ENCODE measurements at regions not wholly inside any gene's neighbourhood (a gene's known extent, or its start where the extent isn't known, plus 50 kb on each side); places are given as distances from the start of the nearest gene placed in this dataset.

DNA sequence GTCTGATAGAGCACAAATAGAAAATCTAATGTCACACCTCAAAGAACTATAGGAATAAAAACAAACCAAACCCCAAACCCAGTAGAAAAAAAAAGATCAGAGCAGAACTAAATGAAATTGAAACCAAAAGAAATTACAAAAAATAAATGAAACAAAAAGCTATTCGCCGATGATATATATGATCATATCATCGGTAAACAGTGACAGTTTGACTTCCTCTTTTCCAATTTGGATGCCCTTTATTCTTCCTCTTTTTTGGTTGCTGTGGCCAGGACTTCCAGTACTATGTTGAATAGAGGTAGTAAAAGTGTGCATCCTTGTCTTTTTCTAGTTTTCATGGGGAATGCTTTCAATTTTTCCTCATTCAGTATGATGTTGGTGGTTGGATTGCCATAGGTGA, 215.3 kb upstream of the AR start:
- Histone ChIP-seq H3K9me2 (no peaks in the 10 kb centered on the region), H2AFZ (ENCODE audit: low read depth) (no peak overlapping the region), H3K9ac (no peak overlapping the region), H3K79me2 (ENCODE audit: insufficient read depth) (no peaks in the 10 kb centered on the region), H3F3A (replicated peaks; ENCODE audit: insufficient read depth) (no peaks in the 10 kb centered on the region), H3K27me3 (ENCODE audit: insufficient read depth) (no peaks in the 10 kb centered on the region), H3K4me3 (ENCODE audit: low read depth in 2 of 2, low read length in 1 of 2) (no peak overlapping the region), H3K9me3 (no peaks in the 10 kb centered on the region), H4K20me1 (ENCODE audit: insufficient read depth) (no peaks in the 10 kb centered on the region), H3K27ac (ENCODE audit: low read depth in 2 of 2, low read length in 1 of 2) (no peak overlapping the region), H3K36me3 (replicated peaks in 1 of 2; ENCODE audit: control insufficient read depth in 1 of 2, insufficient read depth in 2 of 2, low read length in 1 of 2) (no peaks in the 10 kb centered on the region), H3K4me2 (no peak overlapping the region), H3K4me1 (ENCODE audit: control insufficient read depth in 1 of 2, insufficient read depth in 2 of 2, low read depth in 1 of 2, low read length in 1 of 2) (no peaks in the 10 kb centered on the region)
- no peak for DNase-seq
- WGBS (ENCODE audit: low lambda C conversion rate), result 8% methylated on average over 3 of the region's 3 CpGs
- no peak for TF ChIP-seq SMC3 (IDR thresholded peaks at IDR 0.05; ENCODE audit: low read depth, low read length)
- TF ChIP-seq RAD21 (IDR thresholded peaks at IDR 0.05; ENCODE audit: low read length), result no peak
- TF ChIP-seq ELF1 (IDR thresholded peaks at IDR 0.05), result no peak
- no peak for TF ChIP-seq MXI1 (IDR thresholded peaks at IDR 0.05; ENCODE audit: low read depth, low read length)
- TF ChIP-seq FOSL2 (IDR thresholded peaks at IDR 0.05; ENCODE audit: borderline replicate concordance, low read depth), result no peak
- no peak for TF ChIP-seq NRF1 (IDR thresholded peaks at IDR 0.05; ENCODE audit: low read depth, low read length)
- no peak for TF ChIP-seq YY1 (IDR thresholded peaks at IDR 0.05; ENCODE audit: low read depth)
- no peak for TF ChIP-seq SIN3A (IDR thresholded peaks at IDR 0.05; ENCODE audit: borderline replicate concordance, low read depth, low read length)
- no peak for TF ChIP-seq RXRA (IDR thresholded peaks at IDR 0.05; ENCODE audit: borderline replicate concordance, low read depth)
- TF ChIP-seq, protein P1, sequence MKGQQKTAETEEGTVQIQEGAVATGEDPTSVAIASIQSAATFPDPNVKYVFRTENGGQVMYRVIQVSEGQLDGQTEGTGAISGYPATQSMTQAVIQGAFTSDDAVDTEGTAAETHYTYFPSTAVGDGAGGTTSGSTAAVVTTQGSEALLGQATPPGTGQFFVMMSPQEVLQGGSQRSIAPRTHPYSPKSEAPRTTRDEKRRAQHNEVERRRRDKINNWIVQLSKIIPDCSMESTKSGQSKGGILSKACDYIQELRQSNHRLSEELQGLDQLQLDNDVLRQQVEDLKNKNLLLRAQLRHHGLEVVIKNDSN (IDR thresholded peaks at IDR 0.05; ENCODE audit: borderline replicate concordance, low read depth), result no peak
- no peak for TF ChIP-seq FOXJ3 (CRISPR knock-in tag; IDR thresholded peaks at IDR 0.05)
- no peak for TF ChIP-seq NFIC (IDR thresholded peaks at IDR 0.05; ENCODE audit: borderline replicate concordance)
- TF ChIP-seq CHD2 (IDR thresholded peaks at IDR 0.05; ENCODE audit: low read length, partially characterized antibody), result no peak
- ChIA-PET POLR2A (no interaction called here), CTCF (no interaction called here)

DNA sequence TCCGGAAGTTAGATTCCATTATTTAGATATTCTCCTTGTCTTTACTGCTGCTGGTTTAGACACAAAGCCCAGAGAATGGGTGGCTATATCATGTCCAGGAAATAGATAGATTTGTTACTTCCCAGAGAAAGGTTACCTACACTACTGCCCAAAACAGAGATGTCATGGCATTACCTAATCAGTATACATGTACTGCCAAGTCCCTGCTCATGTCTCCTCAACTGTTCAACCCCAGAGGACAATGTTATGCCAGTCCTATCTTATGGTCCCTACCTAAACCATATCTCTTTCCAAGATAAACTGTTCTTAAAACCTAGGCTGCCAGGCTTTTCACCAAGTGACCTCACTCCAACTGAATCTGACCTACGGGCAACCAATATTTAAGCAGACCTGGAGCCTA, 209.5 kb upstream of the AR start:
- CTCF ChIA-PET, result no interaction called here
- no peak overlapping the region for H2AFZ ChIP-seq (ENCODE audit: low read depth)
- H3K79me2 ChIP-seq (ENCODE audit: insufficient read depth), result no peaks in the 10 kb centered on the region
- no peak overlapping the region for H3K27ac ChIP-seq (ENCODE audit: low read depth in 2 of 2, low read length in 1 of 2)
- H3F3A ChIP-seq (replicated peaks; ENCODE audit: insufficient read depth), result no peaks in the 10 kb centered on the region
- H3K27me3 ChIP-seq (ENCODE audit: insufficient read depth), result no peaks in the 10 kb centered on the region
- no peaks in the 10 kb centered on the region for H3K9me2 ChIP-seq
- no peaks in the 10 kb centered on the region for H4K20me1 ChIP-seq (ENCODE audit: insufficient read depth)
- POLR2A ChIA-PET, result no interaction called here
- H3K9ac ChIP-seq, result no peak overlapping the region
- H3K4me1 ChIP-seq (ENCODE audit: control insufficient read depth in 1 of 2, insufficient read depth in 2 of 2, low read depth in 1 of 2, low read length in 1 of 2), result no peaks in the 10 kb centered on the region
- no peak for DNase-seq
- H3K4me3 ChIP-seq (ENCODE audit: low read depth in 2 of 2, low read length in 1 of 2), result no peak overlapping the region
- WGBS (ENCODE audit: low lambda C conversion rate), result 5% methylated on average over 2 of the region's 2 CpGs
- no peaks in the 10 kb centered on the region for H3K36me3 ChIP-seq (replicated peaks in 1 of 2; ENCODE audit: control insufficient read depth in 1 of 2, insufficient read depth in 2 of 2, low read length in 1 of 2)
- no peaks in the 10 kb centered on the region for H3K9me3 ChIP-seq
- TF ChIP-seq RCOR1 (IDR thresholded peaks at IDR 0.05; ENCODE audit: low read length) (no peak), NRF1 (IDR thresholded peaks at IDR 0.05; ENCODE audit: low read depth, low read length) (no peak), TCF12 (IDR thresholded peaks at IDR 0.05) (no peak)
- TF ChIP-seq, protein P2, sequence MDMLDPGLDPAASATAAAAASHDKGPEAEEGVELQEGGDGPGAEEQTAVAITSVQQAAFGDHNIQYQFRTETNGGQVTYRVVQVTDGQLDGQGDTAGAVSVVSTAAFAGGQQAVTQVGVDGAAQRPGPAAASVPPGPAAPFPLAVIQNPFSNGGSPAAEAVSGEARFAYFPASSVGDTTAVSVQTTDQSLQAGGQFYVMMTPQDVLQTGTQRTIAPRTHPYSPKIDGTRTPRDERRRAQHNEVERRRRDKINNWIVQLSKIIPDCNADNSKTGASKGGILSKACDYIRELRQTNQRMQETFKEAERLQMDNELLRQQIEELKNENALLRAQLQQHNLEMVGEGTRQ (IDR thresholded peaks at IDR 0.05; ENCODE audit: borderline replicate concordance, low read depth, low read length), result no peak
- H3K4me2 ChIP-seq, result no peak overlapping the region
